GM12878 (cell line): ENCODE measurements at regions not wholly inside any gene's neighbourhood (a gene's known extent, or its start where the extent isn't known, plus 50 kb on each side); places are given as distances from the start of the nearest gene placed in this dataset.

Experiments used
- CEBPB ChIP-seq, 2 experiments: fragments of 150-350 bp in 1 of 2; IDR thresholded peaks; 2 replicates each; pipeline ENCODE4 v1.6.1; 2012 to 2014; ENCODE audit warnings: low read depth in 2 of 2, low read length in 2 of 2, borderline replicate concordance in 1 of 2, inconsistent platforms in 1 of 2
- EZH2 ChIP-seq: IDR thresholded peaks from 2 replicates; pipeline ENCODE4 v1.6.1; 2012; ENCODE audit warnings: low read depth, mild to moderate bottlenecking, control low read depth, inconsistent platforms, low read length, borderline replicate concordance; ENCODE audit not compliant: control insufficient read depth
- HCFC1 ChIP-seq: fragments of 150-350 bp; IDR thresholded peaks from 2 replicates; pipeline ENCODE4 v1.6.1; 2014; ENCODE audit warnings: low read length
- MAX ChIP-seq: IDR thresholded peaks from 2 replicates; pipeline ENCODE4 v1.6.1; 2012; ENCODE audit warnings: low read depth, low read length, improper control_type of control experiment
- MYC ChIP-seq: IDR thresholded peaks from 2 replicates; pipeline ENCODE4 v1.6.1; 2011; ENCODE audit warnings: mild to moderate bottlenecking, low read length, moderate library complexity, inconsistent platforms; ENCODE audit not compliant: insufficient read depth, insufficient replicate concordance, insufficient read length, severe bottlenecking
- NFYA ChIP-seq: IDR thresholded peaks from 2 replicates; pipeline ENCODE4 v1.6.1; 2011; ENCODE audit warnings: low read depth, mild to moderate bottlenecking, low read length, improper control_type of control experiment, borderline replicate concordance
- POLR2A ChIP-seq: IDR thresholded peaks from 2 replicates; pipeline ENCODE4 v1.6.1; 2011; ENCODE audit warnings: low read depth, mild to moderate bottlenecking, low read length
- POLR2AphosphoS5 ChIP-seq: IDR thresholded peaks from 2 replicates; pipeline ENCODE4 v1.6.1; 2011; ENCODE audit warnings: mild to moderate bottlenecking, low read length, inconsistent platforms
- SMC3 ChIP-seq: IDR thresholded peaks from 2 replicates; pipeline ENCODE4 v1.6.1; 2011; ENCODE audit warnings: low read length, improper control_type of control experiment, borderline replicate concordance
- TF ChIP-seq, protein P1 (sequence below), 3 experiments: IDR thresholded peaks in 2 of 3; conservative IDR thresholded peaks in 1 of 3; 2 replicates each; pipeline ENCODE4 v1.5.1; 2011; ENCODE audit warnings: low read depth in 3 of 3, low read length in 3 of 3, mild to moderate bottlenecking in 3 of 3, control low read depth in 2 of 3, moderate library complexity in 2 of 3, inconsistent platforms in 1 of 3, mixed read lengths in 1 of 3; ENCODE audit not compliant: control insufficient read depth in 2 of 3, insufficient read depth in 1 of 3; ENCODE audit errors: extremely low read depth in 1 of 3

- TF ChIP-seq POLR2AphosphoS5 (no peak), MAX (no peak), CEBPB (IDR thresholded peaks at IDR 0.05; ENCODE audit: borderline replicate concordance in 1 of 2, low read depth in 2 of 2, low read length in 2 of 2) (no peak), SMC3 (no peak), POLR2A (no peak), EZH2 (no peak), MYC (no peak), HCFC1 (no peak), NFYA (no peak)
- TF ChIP-seq, protein P1, sequence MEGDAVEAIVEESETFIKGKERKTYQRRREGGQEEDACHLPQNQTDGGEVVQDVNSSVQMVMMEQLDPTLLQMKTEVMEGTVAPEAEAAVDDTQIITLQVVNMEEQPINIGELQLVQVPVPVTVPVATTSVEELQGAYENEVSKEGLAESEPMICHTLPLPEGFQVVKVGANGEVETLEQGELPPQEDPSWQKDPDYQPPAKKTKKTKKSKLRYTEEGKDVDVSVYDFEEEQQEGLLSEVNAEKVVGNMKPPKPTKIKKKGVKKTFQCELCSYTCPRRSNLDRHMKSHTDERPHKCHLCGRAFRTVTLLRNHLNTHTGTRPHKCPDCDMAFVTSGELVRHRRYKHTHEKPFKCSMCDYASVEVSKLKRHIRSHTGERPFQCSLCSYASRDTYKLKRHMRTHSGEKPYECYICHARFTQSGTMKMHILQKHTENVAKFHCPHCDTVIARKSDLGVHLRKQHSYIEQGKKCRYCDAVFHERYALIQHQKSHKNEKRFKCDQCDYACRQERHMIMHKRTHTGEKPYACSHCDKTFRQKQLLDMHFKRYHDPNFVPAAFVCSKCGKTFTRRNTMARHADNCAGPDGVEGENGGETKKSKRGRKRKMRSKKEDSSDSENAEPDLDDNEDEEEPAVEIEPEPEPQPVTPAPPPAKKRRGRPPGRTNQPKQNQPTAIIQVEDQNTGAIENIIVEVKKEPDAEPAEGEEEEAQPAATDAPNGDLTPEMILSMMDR (IDR thresholded peaks at IDR 0.05 in 2 of 3, conservative IDR thresholded peaks at IDR 0.05 in 1 of 3; ENCODE audit: control insufficient read depth in 2 of 3, extremely low read depth in 1 of 3, insufficient read depth in 1 of 3, low read depth in 3 of 3, low read length in 3 of 3) = no peak
These were observed 623.3 kb downstream of the LRFN5 start for GRCh38 chr14:42229976-42230375.
